Smooth muscle cell (in vitro differentiated cells): ENCODE measurements at regions not wholly inside any gene's neighbourhood (a gene's known extent, or its start where the extent isn't known, plus 50 kb on each side); places are given as distances from the start of the nearest gene placed in this dataset.

Source experiments
- DNase-seq: peaks from one replicate; lab custom pipeline; 2025; ENCODE audit not compliant: unreplicated experiment; lab: John Stamatoyannopoulos, UW
- H2AFZ ChIP-seq: fragments of 200-600 bp; sonication (generic); 2 replicates; pipeline ENCODE4 v1.6.0; 2016; ENCODE audit warnings: antibody characterized with exemption, low read depth, mild to moderate bottlenecking
- H3F3A ChIP-seq: fragments of 200-600 bp; sonication (generic); 2 replicates; pipeline ENCODE4 v1.6.0; 2017; ENCODE audit warnings: antibody characterized with exemption, low read depth
- H3K27ac ChIP-seq: fragments of 200-600 bp; sonication (generic); 2 replicates; pipeline ENCODE4 v1.5.1; 2016; ENCODE audit warnings: low read depth, mild to moderate bottlenecking
- H3K27me3 ChIP-seq: fragments of 200-600 bp; sonication (generic); 2 replicates; pipeline ENCODE4 v1.6.1; 2016; ENCODE audit warnings: low read depth, mild to moderate bottlenecking
- H3K36me3 ChIP-seq: fragments of 200-600 bp; sonication (generic); 2 replicates; pipeline ENCODE4 v1.5.1; 2016; ENCODE audit warnings: low read depth
- H3K4me1 ChIP-seq: fragments of 200-600 bp; sonication (generic); 2 replicates; pipeline ENCODE4 v1.5.1; 2016; ENCODE audit warnings: low read depth
- H3K4me2 ChIP-seq: fragments of 200-600 bp; sonication (generic); 2 replicates; pipeline ENCODE4 v1.6.0; 2016; ENCODE audit warnings: mild to moderate bottlenecking
- H3K4me3 ChIP-seq: fragments of 200-600 bp; sonication (generic); 2 replicates; pipeline ENCODE4 v1.5.1; 2016; ENCODE audit warnings: mild to moderate bottlenecking
- H3K79me2 ChIP-seq: fragments of 200-600 bp; sonication (generic); 2 replicates; pipeline ENCODE4 v1.6.0; 2016; ENCODE audit warnings: low read depth, mild to moderate bottlenecking
- H3K9ac ChIP-seq: fragments of 200-600 bp; sonication (generic); 2 replicates; pipeline ENCODE4 v1.6.0; 2016; ENCODE audit warnings: low read depth
- H3K9me3 ChIP-seq: fragments of 200-600 bp; sonication (generic); replicated peaks from 2 replicates; pipeline ENCODE4 v1.5.1; 2016; ENCODE audit warnings: low read depth
- H4K20me1 ChIP-seq: fragments of 200-600 bp; sonication (generic); 2 replicates; pipeline ENCODE4 v1.6.0; 2016; ENCODE audit warnings: low read depth
- CTCF ChIP-seq: fragments of 200-600 bp; sonication (generic); IDR thresholded peaks from 2 replicates; pipeline ENCODE4 v1.5.1; 2017; ENCODE audit warnings: borderline replicate concordance, mild to moderate bottlenecking, antibody characterized with exemption; ENCODE audit not compliant: insufficient read depth, poor library complexity, severe bottlenecking
- WGBS: methylation state at CpG from one replicate; pipeline ENCODE4 v1.1.7; 2016; ENCODE audit warnings: low lambda C conversion rate; 5-methylcytosine and 5-hydroxymethylcytosine counted together

GRCh38 chr2:150168595-150169236, 318.8 kb downstream of the RND3 start:
- peak overlapping the region; percentile 50 for H3K4me2 ChIP-seq
- no peaks in the 10 kb centered on the region for H4K20me1 ChIP-seq
- peaks cover 7% of the 10 kb centered on the region for H3K4me1 ChIP-seq
- H3K79me2 ChIP-seq, result no peaks in the 10 kb centered on the region
- H3K9me3 ChIP-seq, result no peaks in the 10 kb centered on the region
- DNase-seq, result no peak
- H3F3A ChIP-seq, result no peaks in the 10 kb centered on the region
- no peaks in the 10 kb centered on the region for H3K36me3 ChIP-seq
- H3K27ac ChIP-seq, result peak overlapping the region; percentile 59
- no peak overlapping the region for H3K4me3 ChIP-seq
- H3K9ac ChIP-seq, result no peak overlapping the region
- H3K27me3 ChIP-seq, result no peaks in the 10 kb centered on the region
- peak overlapping the region; percentile 1 for H2AFZ ChIP-seq
- no peak for TF ChIP-seq CTCF
- 32% methylated on average over 1 of the region's 1 CpG for WGBS

- H3K4me1 ChIP-seq, result peaks cover 7% of the 10 kb centered on the region
These were observed 319.8 kb downstream of the RND3 start for GRCh38 chr2:150167711-150168110.

GRCh38 chr2:150166313-150167051, 321.0 kb downstream of the RND3 start:
- no peak overlapping the region for H3K27ac ChIP-seq
- DNase-seq, result no peak
- H3K27me3 ChIP-seq, result no peaks in the 10 kb centered on the region
- H3K4me3 ChIP-seq, result no peak overlapping the region
- WGBS, result 90% methylated on average over 6 of the region's 6 CpGs
- no peaks in the 10 kb centered on the region for H3F3A ChIP-seq
- TF ChIP-seq CTCF, result no peak
- H3K36me3 ChIP-seq, result no peaks in the 10 kb centered on the region
- H3K9ac ChIP-seq, result no peak overlapping the region
- H2AFZ ChIP-seq, result no peak overlapping the region
- no peaks in the 10 kb centered on the region for H4K20me1 ChIP-seq
- no peak overlapping the region for H3K4me2 ChIP-seq
- peaks cover 7% of the 10 kb centered on the region for H3K4me1 ChIP-seq
- no peaks in the 10 kb centered on the region for H3K79me2 ChIP-seq
- no peaks in the 10 kb centered on the region for H3K9me3 ChIP-seq

More at GRCh38 chr2:150167711-150168110, 319.8 kb downstream of the RND3 start:
- Histone ChIP-seq H3F3A (no peaks in the 10 kb centered on the region), H3K27ac (peak overlapping the region; percentile 59), H3K79me2 (no peaks in the 10 kb centered on the region), H3K27me3 (no peaks in the 10 kb centered on the region), H3K36me3 (no peaks in the 10 kb centered on the region), H2AFZ (no peak overlapping the region), H4K20me1 (no peaks in the 10 kb centered on the region), H3K9ac (no peak overlapping the region), H3K9me3 (no peaks in the 10 kb centered on the region), H3K4me3 (no peak overlapping the region), H3K4me2 (peak overlapping the region; percentile 50)
- TF ChIP-seq CTCF, result no peak
- WGBS, result 43% methylated on average over 2 of the region's 2 CpGs
- DNase-seq, result no peak
